Loucy (cell line): ENCODE measurements at regions not wholly inside any gene's neighbourhood (a gene's known extent, or its start where the extent isn't known, plus 50 kb on each side); places are given as distances from the start of the nearest gene placed in this dataset.

Source experiments
- H2AFZ ChIP-seq: fragments of 200-600 bp; sonication (generic); 2 replicates; pipeline ENCODE4 v1.6.0; 2016; ENCODE audit warnings: antibody characterized with exemption, mild to moderate bottlenecking, low read length, moderate library complexity
- H3F3A ChIP-seq: fragments of 200-600 bp; 2 replicates; pipeline ENCODE4 v1.6.0; 2016; ENCODE audit warnings: antibody characterized with exemption, low read depth, mild to moderate bottlenecking
- H3K27me3 ChIP-seq: fragments of 200-600 bp; sonication (generic); 2 replicates; pipeline ENCODE4 v1.6.1; 2014; ENCODE audit warnings: low read length, mild to moderate bottlenecking; ENCODE audit not compliant: insufficient read depth, poor library complexity, severe bottlenecking
- H3K36me3 ChIP-seq: fragments of 200-600 bp; sonication (generic); 2 replicates; pipeline ENCODE4 v1.6.1; 2016; ENCODE audit warnings: low read length; ENCODE audit not compliant: insufficient read depth
- H3K4me1 ChIP-seq: fragments of 200-600 bp; sonication (generic); 2 replicates; pipeline ENCODE4 v1.5.1; 2014; ENCODE audit warnings: low read length, mild to moderate bottlenecking; ENCODE audit not compliant: insufficient read depth, poor library complexity, severe bottlenecking
- H3K4me2 ChIP-seq: fragments of 200-600 bp; sonication (generic); 2 replicates; pipeline ENCODE4 v1.6.0; 2014; ENCODE audit warnings: antibody characterized with exemption, low read length, low read depth, mild to moderate bottlenecking; ENCODE audit not compliant: poor library complexity, severe bottlenecking
- H3K4me3 ChIP-seq: fragments of 200-600 bp; sonication (generic); 2 replicates; pipeline ENCODE4 v1.5.1; 2014; ENCODE audit warnings: low read length, mild to moderate bottlenecking, mixed read lengths; ENCODE audit not compliant: poor library complexity, severe bottlenecking
- H3K79me2 ChIP-seq: fragments of 200-600 bp; sonication (generic); 2 replicates; pipeline ENCODE4 v1.6.1; 2014; ENCODE audit warnings: low read length; ENCODE audit not compliant: insufficient read depth
- H3K9ac ChIP-seq: fragments of 200-600 bp; sonication (generic); 2 replicates; pipeline ENCODE4 v1.6.0; 2014; ENCODE audit warnings: mild to moderate bottlenecking, low read depth, low read length, moderate library complexity; ENCODE audit not compliant: poor library complexity, severe bottlenecking
- H3K9me2 ChIP-seq: fragments of 200-600 bp; sonication (generic); replicated peaks from 2 replicates; pipeline ENCODE4 v1.6.1; 2016; ENCODE audit warnings: low read depth, low read length, mixed read lengths
- H3K9me3 ChIP-seq: fragments of 200-600 bp; sonication (generic); 2 replicates; pipeline ENCODE4 v1.6.1; 2014; ENCODE audit warnings: mild to moderate bottlenecking, antibody characterized with exemption, low read length, low read depth; ENCODE audit not compliant: insufficient read depth
- H4K20me1 ChIP-seq: fragments of 200-600 bp; sonication (generic); 2 replicates; pipeline ENCODE4 v1.6.0; 2014; ENCODE audit warnings: antibody characterized with exemption, low read length, mild to moderate bottlenecking; ENCODE audit not compliant: insufficient read depth, poor library complexity, severe bottlenecking
- EZH2phosphoT487 ChIP-seq: fragments of 200-600 bp; IDR thresholded peaks from 2 replicates; pipeline ENCODE4 v1.6.1; 2018; ENCODE audit warnings: antibody characterized with exemption, mild to moderate bottlenecking, moderate library complexity, borderline replicate concordance
- TF ChIP-seq, protein P1 (sequence below): fragments of 200-600 bp; sonication (generic); conservative IDR thresholded peaks from 2 replicates; pipeline ENCODE4 v1.5.1; 2014; ENCODE audit warnings: mild to moderate bottlenecking, antibody characterized with exemption, low read length

DNA sequence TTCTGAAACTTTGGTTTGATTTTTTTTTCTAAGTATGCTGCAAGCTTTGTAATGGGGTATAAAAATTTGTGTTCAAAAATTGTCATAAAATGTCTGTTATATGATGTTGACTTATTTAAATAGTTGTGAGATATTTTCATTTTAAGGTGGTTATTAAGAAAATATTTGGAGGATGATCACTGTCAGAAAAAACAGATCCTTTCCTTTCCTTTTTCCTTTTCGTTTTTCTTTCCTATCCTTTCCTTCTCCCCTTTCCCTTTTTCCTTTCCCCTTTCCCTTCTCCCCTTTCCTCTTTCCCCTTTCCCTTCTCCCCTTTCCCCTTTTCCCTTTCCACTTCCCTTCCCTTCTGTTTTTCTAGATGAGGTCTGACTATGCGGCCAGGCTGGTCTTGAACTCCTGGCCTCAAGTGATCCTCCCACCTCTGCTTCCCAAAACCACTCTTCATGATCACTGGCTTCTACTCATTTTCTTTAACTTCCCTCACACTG, 640.5 kb downstream of the PLCL1 start:
- H4K20me1 ChIP-seq, result no peaks in the 10 kb centered on the region
- H3K9me2 ChIP-seq, result no peaks in the 10 kb centered on the region; the same call in 1 of the 2 replicates
- no peaks in the 10 kb centered on the region for H3F3A ChIP-seq
- H3K4me1 ChIP-seq, result peaks cover 8% of the 10 kb centered on the region
- H3K4me3 ChIP-seq, result no peak overlapping the region
- H2AFZ ChIP-seq, result no peak overlapping the region
- H3K9me3 ChIP-seq, result no peaks in the 10 kb centered on the region
- H3K36me3 ChIP-seq, result no peaks in the 10 kb centered on the region
- no peaks in the 10 kb centered on the region for H3K79me2 ChIP-seq
- TF ChIP-seq, protein P1, sequence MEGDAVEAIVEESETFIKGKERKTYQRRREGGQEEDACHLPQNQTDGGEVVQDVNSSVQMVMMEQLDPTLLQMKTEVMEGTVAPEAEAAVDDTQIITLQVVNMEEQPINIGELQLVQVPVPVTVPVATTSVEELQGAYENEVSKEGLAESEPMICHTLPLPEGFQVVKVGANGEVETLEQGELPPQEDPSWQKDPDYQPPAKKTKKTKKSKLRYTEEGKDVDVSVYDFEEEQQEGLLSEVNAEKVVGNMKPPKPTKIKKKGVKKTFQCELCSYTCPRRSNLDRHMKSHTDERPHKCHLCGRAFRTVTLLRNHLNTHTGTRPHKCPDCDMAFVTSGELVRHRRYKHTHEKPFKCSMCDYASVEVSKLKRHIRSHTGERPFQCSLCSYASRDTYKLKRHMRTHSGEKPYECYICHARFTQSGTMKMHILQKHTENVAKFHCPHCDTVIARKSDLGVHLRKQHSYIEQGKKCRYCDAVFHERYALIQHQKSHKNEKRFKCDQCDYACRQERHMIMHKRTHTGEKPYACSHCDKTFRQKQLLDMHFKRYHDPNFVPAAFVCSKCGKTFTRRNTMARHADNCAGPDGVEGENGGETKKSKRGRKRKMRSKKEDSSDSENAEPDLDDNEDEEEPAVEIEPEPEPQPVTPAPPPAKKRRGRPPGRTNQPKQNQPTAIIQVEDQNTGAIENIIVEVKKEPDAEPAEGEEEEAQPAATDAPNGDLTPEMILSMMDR, result no peak
- H3K4me2 ChIP-seq, result no peak overlapping the region
- no peaks in the 10 kb centered on the region for H3K27me3 ChIP-seq
- no peak overlapping the region for H3K9ac ChIP-seq

DNA sequence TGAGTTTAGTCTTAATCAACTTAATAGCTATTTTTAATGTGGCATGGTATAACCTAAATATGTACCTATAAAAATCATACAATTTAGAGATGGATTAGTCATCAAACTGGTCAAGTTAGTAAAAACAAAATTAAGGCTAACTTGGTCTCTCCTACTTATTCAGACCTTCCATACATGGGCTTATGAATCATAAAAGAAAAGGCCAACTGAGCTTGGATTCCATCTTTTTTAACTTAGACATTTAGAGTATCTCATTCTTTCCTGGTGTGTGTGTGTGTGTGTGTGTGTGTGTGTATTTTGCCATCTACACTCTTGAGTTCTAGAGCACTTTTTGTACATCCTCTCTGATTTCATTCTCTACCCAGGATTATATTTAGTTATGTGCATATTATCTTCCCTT, 637.5 kb downstream of the PLCL1 start:
- Histone ChIP-seq H3K9me2 (no peaks in the 10 kb centered on the region; the same call in 1 of the 2 replicates), H3K4me2 (no peak overlapping the region), H4K20me1 (no peaks in the 10 kb centered on the region), H3K9ac (no peak overlapping the region), H3K27me3 (no peaks in the 10 kb centered on the region), H3K9me3 (no peaks in the 10 kb centered on the region), H3K79me2 (no peaks in the 10 kb centered on the region), H3F3A (no peaks in the 10 kb centered on the region), H3K36me3 (no peaks in the 10 kb centered on the region), H3K4me3 (no peak overlapping the region), H2AFZ (no peak overlapping the region), H3K4me1 (peaks cover 8% of the 10 kb centered on the region)
- TF ChIP-seq EZH2phosphoT487, result no peak
- TF ChIP-seq, protein P1, result no peak

DNA sequence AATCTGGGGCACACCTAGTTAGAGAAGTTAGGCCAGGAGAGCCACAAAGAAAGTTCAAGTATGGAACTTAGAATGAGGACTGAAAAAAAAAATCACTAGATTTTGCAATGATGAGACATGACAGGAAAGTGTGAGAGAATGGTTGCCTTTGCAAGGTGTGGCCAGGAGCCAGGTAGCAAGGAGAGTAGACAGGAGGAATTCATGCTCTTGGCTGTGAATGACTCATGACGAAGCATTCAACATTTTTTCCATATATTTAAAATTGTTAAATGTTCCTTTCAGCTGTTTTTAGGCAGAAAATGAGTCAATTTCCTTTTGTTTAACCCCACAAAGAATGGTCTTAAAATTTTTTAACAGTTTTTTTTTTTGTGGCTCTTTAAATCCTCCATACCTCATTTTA, 636.9 kb downstream of the PLCL1 start:
- Histone ChIP-seq H3K36me3 (no peaks in the 10 kb centered on the region), H3K4me3 (no peak overlapping the region), H3K9me3 (no peaks in the 10 kb centered on the region), H3K4me1 (peaks cover 8% of the 10 kb centered on the region), H3K9me2 (no peaks in the 10 kb centered on the region), H2AFZ (no peak overlapping the region), H3K79me2 (no peaks in the 10 kb centered on the region), H3K4me2 (no peak overlapping the region), H4K20me1 (no peaks in the 10 kb centered on the region), H3K27me3 (no peaks in the 10 kb centered on the region), H3K9ac (no peak overlapping the region), H3F3A (no peaks in the 10 kb centered on the region)
- TF ChIP-seq EZH2phosphoT487, result no peak
- TF ChIP-seq, protein P1, result no peak
